PFSK-1 (cell line): ENCODE measurements at regions not wholly inside any gene's neighbourhood (a gene's known extent, or its start where the extent isn't known, plus 50 kb on each side); places are given as distances from the start of the nearest gene placed in this dataset.

ENCODE experiments used
- POLR2AphosphoS5 ChIP-seq: IDR thresholded peaks from 2 replicates; pipeline ENCODE4 v1.6.1; 2012; ENCODE audit warnings: low read depth, mild to moderate bottlenecking, control low read depth, low read length, moderate library complexity
- REST ChIP-seq, 2 experiments: IDR thresholded peaks; 2 replicates each; pipeline versions ENCODE4 v1.6.1 to v1.8.0; 2011 to 2012; ENCODE audit warnings: low read depth in 2 of 2, low read length in 2 of 2, control low read depth in 1 of 2, inconsistent platforms in 1 of 2, mild to moderate bottlenecking in 1 of 2, moderate library complexity in 1 of 2; ENCODE audit not compliant: insufficient read depth in 1 of 2
- SIN3A ChIP-seq: IDR thresholded peaks from 2 replicates; pipeline ENCODE4 v1.6.1; 2012; ENCODE audit warnings: mild to moderate bottlenecking, low read length, moderate library complexity, borderline replicate concordance; ENCODE audit not compliant: insufficient read depth

GRCh38 chr4:141524841-141525240, 111.5 kb upstream of the IL15 start:
- no peak for TF ChIP-seq POLR2AphosphoS5
- TF ChIP-seq REST (IDR thresholded peaks at IDR 0.05; ENCODE audit: insufficient read depth in 1 of 2, low read depth in 2 of 2, low read length in 2 of 2), result no peak
- TF ChIP-seq SIN3A, result no peak
